ENCODE measurements at regions not wholly inside any gene's neighbourhood (a gene's known extent, or its start where the extent isn't known, plus 50 kb on each side); places are given as distances from the start of the nearest gene placed in this dataset.

DNA sequence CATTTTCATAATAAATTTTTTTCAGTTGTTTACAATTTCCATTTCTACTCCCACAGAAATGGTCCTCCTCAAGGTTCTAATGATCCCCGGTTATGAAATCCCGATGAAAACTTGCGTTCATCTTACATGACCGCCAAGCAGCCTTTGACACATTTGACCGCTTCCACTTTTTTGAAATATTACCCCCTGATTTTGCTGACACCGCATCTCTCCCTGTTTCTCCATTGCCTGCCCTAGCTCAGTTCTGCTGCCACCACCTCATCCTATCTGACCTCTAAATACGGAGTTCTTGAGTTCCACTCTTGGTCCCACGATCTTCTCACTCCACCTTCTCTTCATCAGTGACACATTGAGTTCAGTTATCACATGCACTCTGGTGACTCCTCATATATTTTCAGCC lies 74.1 kb downstream of the SLC35B3 start:
- no peaks in the 10 kb centered on the region for H3K9me3 ChIP-seq (ENCODE audit: control insufficient read depth, insufficient read depth, low read length)

DNA sequence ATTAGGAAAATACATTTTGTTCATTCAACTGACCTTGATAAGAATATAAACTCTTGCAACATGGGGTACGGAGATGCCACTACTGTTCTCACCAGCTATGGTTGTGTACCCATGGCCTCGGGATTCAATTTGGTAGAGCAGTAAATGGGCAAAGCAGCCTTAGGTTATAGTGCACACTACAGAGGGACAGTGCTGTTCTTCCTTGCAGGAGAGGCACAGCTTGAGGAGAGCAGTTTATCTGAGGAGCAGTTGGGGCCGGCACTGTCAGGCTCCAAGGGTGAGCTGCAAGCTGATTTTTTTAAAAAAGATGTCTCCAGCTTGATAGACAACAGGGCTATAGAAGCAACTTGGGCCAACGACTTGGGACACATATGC lies 82.4 kb downstream of the SLC35B3 start:
- Histone ChIP-seq H3K79me2 (ENCODE audit: control insufficient read depth, low read length) (no peaks in the 10 kb centered on the region), H3K4me3 (ENCODE audit: low read length) (no peak overlapping the region), H3K27ac (ENCODE audit: low read depth, low read length) (no peak overlapping the region), H3K4me2 (ENCODE audit: low read length) (no peak overlapping the region), H3K9me2 (replicated peaks; ENCODE audit: control insufficient read depth, low read length) (no peaks in the 10 kb centered on the region), H3K9me3 (ENCODE audit: control insufficient read depth, insufficient read depth, low read length) (no peaks in the 10 kb centered on the region), H3F3A (ENCODE audit: control insufficient read depth, insufficient read depth) (no peaks in the 10 kb centered on the region), H3K36me3 (ENCODE audit: control insufficient read depth, low read length) (no peaks in the 10 kb centered on the region), H4K20me1 (ENCODE audit: control insufficient read depth, insufficient read depth, low read depth, low read length) (no peaks in the 10 kb centered on the region), H3K27me3 (ENCODE audit: control insufficient read depth, low read length) (no peaks in the 10 kb centered on the region), H3K4me1 (ENCODE audit: control insufficient read depth, low read length) (no peaks in the 10 kb centered on the region)
- TF ChIP-seq EZH2phosphoT487 (IDR thresholded peaks at IDR 0.05; ENCODE audit: borderline replicate concordance, low read length): no peak
- TF ChIP-seq, protein P1, sequence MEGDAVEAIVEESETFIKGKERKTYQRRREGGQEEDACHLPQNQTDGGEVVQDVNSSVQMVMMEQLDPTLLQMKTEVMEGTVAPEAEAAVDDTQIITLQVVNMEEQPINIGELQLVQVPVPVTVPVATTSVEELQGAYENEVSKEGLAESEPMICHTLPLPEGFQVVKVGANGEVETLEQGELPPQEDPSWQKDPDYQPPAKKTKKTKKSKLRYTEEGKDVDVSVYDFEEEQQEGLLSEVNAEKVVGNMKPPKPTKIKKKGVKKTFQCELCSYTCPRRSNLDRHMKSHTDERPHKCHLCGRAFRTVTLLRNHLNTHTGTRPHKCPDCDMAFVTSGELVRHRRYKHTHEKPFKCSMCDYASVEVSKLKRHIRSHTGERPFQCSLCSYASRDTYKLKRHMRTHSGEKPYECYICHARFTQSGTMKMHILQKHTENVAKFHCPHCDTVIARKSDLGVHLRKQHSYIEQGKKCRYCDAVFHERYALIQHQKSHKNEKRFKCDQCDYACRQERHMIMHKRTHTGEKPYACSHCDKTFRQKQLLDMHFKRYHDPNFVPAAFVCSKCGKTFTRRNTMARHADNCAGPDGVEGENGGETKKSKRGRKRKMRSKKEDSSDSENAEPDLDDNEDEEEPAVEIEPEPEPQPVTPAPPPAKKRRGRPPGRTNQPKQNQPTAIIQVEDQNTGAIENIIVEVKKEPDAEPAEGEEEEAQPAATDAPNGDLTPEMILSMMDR (IDR thresholded peaks at IDR 0.05; ENCODE audit: low read depth, low read length, poor library complexity, severe bottlenecking): no peak

More for the DNA sequence above, 74.1 kb downstream of the SLC35B3 start:
- H3K4me3 ChIP-seq (ENCODE audit: low read length): no peak overlapping the region
- no peaks in the 10 kb centered on the region for H4K20me1 ChIP-seq (ENCODE audit: control insufficient read depth, insufficient read depth, low read depth, low read length)
- no peak overlapping the region for H3K4me2 ChIP-seq (ENCODE audit: low read length)
- no peaks in the 10 kb centered on the region for H3K27me3 ChIP-seq (ENCODE audit: control insufficient read depth, low read length)
- no peaks in the 10 kb centered on the region for H3K36me3 ChIP-seq (ENCODE audit: control insufficient read depth, low read length)
- H3K79me2 ChIP-seq (ENCODE audit: control insufficient read depth, low read length): no peaks in the 10 kb centered on the region
- H3K9me2 ChIP-seq (replicated peaks; ENCODE audit: control insufficient read depth, low read length): no peaks in the 10 kb centered on the region
- no peaks in the 10 kb centered on the region for H3F3A ChIP-seq (ENCODE audit: control insufficient read depth, insufficient read depth)
- H3K27ac ChIP-seq (ENCODE audit: low read depth, low read length): no peak overlapping the region
- no peaks in the 10 kb centered on the region for H3K4me1 ChIP-seq (ENCODE audit: control insufficient read depth, low read length)
- TF ChIP-seq, protein P1 (IDR thresholded peaks at IDR 0.05; ENCODE audit: low read depth, low read length, poor library complexity, severe bottlenecking): no peak
- no peak for TF ChIP-seq EZH2phosphoT487 (IDR thresholded peaks at IDR 0.05; ENCODE audit: borderline replicate concordance, low read length)

DNA sequence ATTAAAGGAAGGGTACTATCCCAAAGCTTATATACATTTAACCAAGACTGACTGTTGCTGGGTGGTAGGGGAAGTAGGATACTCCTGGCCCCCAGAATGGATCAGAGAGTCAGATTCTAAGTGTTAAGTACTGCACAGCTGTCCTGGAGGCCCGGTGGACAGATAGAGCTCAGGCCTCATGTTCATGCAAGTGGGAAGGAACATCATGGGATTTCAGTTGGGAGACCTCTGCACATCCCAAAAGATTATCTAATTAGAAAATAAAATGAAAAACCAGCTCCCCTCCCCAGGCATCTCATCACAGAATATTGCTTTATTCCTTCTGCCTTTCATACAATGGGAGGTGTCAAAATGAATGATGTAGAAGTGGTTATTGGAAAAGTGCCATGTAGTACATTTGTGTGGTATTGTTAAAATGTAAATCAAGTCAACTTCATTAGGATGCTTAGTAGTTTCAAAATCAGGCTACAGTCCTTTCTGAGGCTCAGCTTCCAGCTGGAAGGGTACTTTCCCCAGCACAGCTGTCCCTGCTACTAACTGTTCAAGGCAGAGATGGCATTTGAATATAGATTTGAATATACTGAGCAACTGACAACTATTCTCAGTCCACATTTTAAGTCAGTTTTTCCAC lies 82.9 kb downstream of the SLC35B3 start:
- H3K27ac ChIP-seq (ENCODE audit: low read depth, low read length): no peak overlapping the region
- TF ChIP-seq, protein P1 (IDR thresholded peaks at IDR 0.05; ENCODE audit: low read depth, low read length, poor library complexity, severe bottlenecking): no peak
- no peak for TF ChIP-seq EZH2phosphoT487 (IDR thresholded peaks at IDR 0.05; ENCODE audit: borderline replicate concordance, low read length)
- H3K4me2 ChIP-seq (ENCODE audit: low read length): no peak overlapping the region

More for the DNA sequence above, 82.9 kb downstream of the SLC35B3 start:
- H3F3A ChIP-seq (ENCODE audit: control insufficient read depth, insufficient read depth): no peaks in the 10 kb centered on the region
- H3K4me1 ChIP-seq (ENCODE audit: control insufficient read depth, low read length): no peaks in the 10 kb centered on the region
- no peaks in the 10 kb centered on the region for H3K9me3 ChIP-seq (ENCODE audit: control insufficient read depth, insufficient read depth, low read length)
- no peak overlapping the region for H3K4me3 ChIP-seq (ENCODE audit: low read length)
- H3K27me3 ChIP-seq (ENCODE audit: control insufficient read depth, low read length): no peaks in the 10 kb centered on the region
- H3K9me2 ChIP-seq (replicated peaks; ENCODE audit: control insufficient read depth, low read length): no peaks in the 10 kb centered on the region
- no peaks in the 10 kb centered on the region for H3K36me3 ChIP-seq (ENCODE audit: control insufficient read depth, low read length)
- no peaks in the 10 kb centered on the region for H4K20me1 ChIP-seq (ENCODE audit: control insufficient read depth, insufficient read depth, low read depth, low read length)
- no peaks in the 10 kb centered on the region for H3K79me2 ChIP-seq (ENCODE audit: control insufficient read depth, low read length)

All from DOHH2 (cell line).